GM19438 (cell line): ENCODE measurements at regions not wholly inside any gene's neighbourhood (a gene's known extent, or its start where the extent isn't known, plus 50 kb on each side); places are given as distances from the start of the nearest gene placed in this dataset.

ENCODE experiments used
- ATAC-seq: cut with Tn5 transposase; IDR thresholded peaks from one replicate; pipeline ENCODE4 v1.9.1; 2021; ENCODE audit warnings: low read depth; ENCODE audit not compliant: unreplicated experiment

GRCh38 chr4:138085736-138086305 lies 156.3 kb downstream of the SLC7A11 start:
- no peak for ATAC-seq

- ATAC-seq: no peak
Observed at GRCh38 chr4:138078751-138079520, 163.2 kb downstream of the SLC7A11 start.

GRCh38 chr4:138078253-138078652 lies 163.9 kb downstream of the SLC7A11 start:
- no peak for ATAC-seq

- no peak for ATAC-seq
Observed at GRCh38 chr4:138076561-138076960, 165.6 kb downstream of the SLC7A11 start.

GRCh38 chr4:138070816-138071215 lies 171.3 kb downstream of the SLC7A11 start:
- no peak for ATAC-seq

- no peak for ATAC-seq
Observed at GRCh38 chr4:138063581-138063980, 178.6 kb downstream of the SLC7A11 start.

- ATAC-seq: no peak
Observed at GRCh38 chr4:138062929-138063328, 179.2 kb downstream of the SLC7A11 start.

GRCh38 chr4:138056541-138056940 lies 185.6 kb downstream of the SLC7A11 start:
- ATAC-seq: no peak

GRCh38 chr4:138055890-138056289 lies 186.3 kb downstream of the SLC7A11 start:
- ATAC-seq: no peak

GRCh38 chr4:138053641-138054301 lies 188.4 kb downstream of the SLC7A11 start:
- no peak for ATAC-seq

GRCh38 chr4:138052806-138053632 lies 189.1 kb downstream of the SLC7A11 start:
- ATAC-seq: no peak

GRCh38 chr4:138051157-138051556 lies 191.0 kb downstream of the SLC7A11 start:
- ATAC-seq: no peak

- ATAC-seq: no peak
Observed at GRCh38 chr4:138050601-138051000, 191.5 kb downstream of the SLC7A11 start.

- no peak for ATAC-seq
Observed at GRCh38 chr4:138049355-138049754, 192.8 kb downstream of the SLC7A11 start.

- no peak for ATAC-seq
Observed at GRCh38 chr4:138047290-138047689, 194.9 kb downstream of the SLC7A11 start.

GRCh38 chr4:138045036-138045435 lies 197.1 kb downstream of the SLC7A11 start:
- ATAC-seq: no peak

- no peak for ATAC-seq
Observed at GRCh38 chr4:138039010-138039409, 203.1 kb downstream of the SLC7A11 start.

GRCh38 chr4:138037696-138038095 lies 204.5 kb downstream of the SLC7A11 start:
- ATAC-seq: no peak

- peak; percentile 100 for ATAC-seq
Observed at GRCh38 chr4:138035781-138036258, 206.3 kb downstream of the SLC7A11 start.

GRCh38 chr4:138034871-138035270 lies 207.3 kb downstream of the SLC7A11 start:
- no peak for ATAC-seq

GRCh38 chr4:138032222-138032621 lies 209.9 kb downstream of the SLC7A11 start:
- ATAC-seq: no peak
